SU-DHL-6 (cell line): ENCODE measurements at regions not wholly inside any gene's neighbourhood (a gene's known extent, or its start where the extent isn't known, plus 50 kb on each side); places are given as distances from the start of the nearest gene placed in this dataset.

Experiments
- H2AFZ ChIP-seq: fragments of 200-600 bp; sonication (generic); 2 replicates; pipeline ENCODE4 v1.6.1; 2014; ENCODE audit warnings: low read depth, mild to moderate bottlenecking, moderate library complexity, mixed read lengths, antibody characterized with exemption, low read length; ENCODE audit not compliant: severe bottlenecking
- H3F3A ChIP-seq: fragments of 200-600 bp; shearing (Covaris generic); 2 replicates; pipeline ENCODE4 v1.6.0; 2016; ENCODE audit warnings: antibody characterized with exemption, mild to moderate bottlenecking; ENCODE audit not compliant: insufficient read depth
- H3K27ac ChIP-seq: fragments of 200-600 bp; sonication (generic); 2 replicates; pipeline ENCODE4 v1.5.1; 2016; ENCODE audit warnings: low read depth, mild to moderate bottlenecking, low read length, moderate library complexity, mixed read lengths
- H3K27me3 ChIP-seq: fragments of 200-600 bp; sonication (generic), shearing (Covaris generic); 2 replicates; pipeline ENCODE4 v1.6.0; 2014; ENCODE audit warnings: mild to moderate bottlenecking, low read length
- H3K36me3 ChIP-seq: fragments of 200-600 bp; sonication (generic); 2 replicates; pipeline ENCODE4 v1.6.1; 2014; ENCODE audit warnings: mild to moderate bottlenecking, low read length, mixed read lengths
- H3K4me2 ChIP-seq: fragments of 300-600, 200-600 bp; shearing (Covaris generic), sonication (generic); 2 replicates; pipeline ENCODE4 v1.6.0; 2014; ENCODE audit warnings: low read length, low read depth, mild to moderate bottlenecking; ENCODE audit not compliant: poor library complexity, severe bottlenecking
- H3K4me3 ChIP-seq: fragments of 200-600 bp; sonication (generic); 2 replicates; pipeline ENCODE4 v1.5.1; 2014; ENCODE audit warnings: antibody characterized with exemption, low read length, mild to moderate bottlenecking, mixed read lengths; ENCODE audit not compliant: insufficient read depth, poor library complexity, severe bottlenecking
- H3K79me2 ChIP-seq: fragments of 200-600 bp; sonication (generic); 2 replicates; pipeline ENCODE4 v1.6.1; 2014; ENCODE audit warnings: mild to moderate bottlenecking, low read length, moderate library complexity; ENCODE audit not compliant: insufficient read depth
- H3K9ac ChIP-seq: fragments of 200-600 bp; sonication (generic); 2 replicates; pipeline ENCODE4 v1.7.0; 2014; ENCODE audit warnings: mild to moderate bottlenecking, low read length
- H3K9me2 ChIP-seq: fragments of 200-600 bp; sonication (generic); replicated peaks from 2 replicates; pipeline ENCODE4 v1.6.1; 2014; ENCODE audit warnings: low read length; ENCODE audit not compliant: insufficient read depth
- H3K9me3 ChIP-seq: fragments of 200-600 bp; sonication (generic); 2 replicates; pipeline ENCODE4 v1.6.1; 2014; ENCODE audit warnings: low read length, mixed read lengths; ENCODE audit not compliant: insufficient read depth
- H4K20me1 ChIP-seq: fragments of 200-600 bp; sonication (generic); 2 replicates; pipeline ENCODE4 v1.6.1; 2014; ENCODE audit warnings: low read depth, mild to moderate bottlenecking, antibody characterized with exemption, low read length, moderate library complexity, mixed read lengths
- CTCF ChIP-seq: fragments of 200-600 bp; sonication (generic); IDR thresholded peaks from one replicate; pipeline ENCODE4 v1.5.1; 2017; ENCODE audit warnings: antibody characterized with exemption, mild to moderate bottlenecking, low read length, moderate library complexity; ENCODE audit not compliant: insufficient read depth, poor library complexity, severe bottlenecking
- EZH2phosphoT487 ChIP-seq: fragments of 200-600 bp; sonication (generic), shearing (Covaris generic); conservative IDR thresholded peaks from 2 replicates; pipeline ENCODE4 v1.6.1; 2018; ENCODE audit warnings: mild to moderate bottlenecking, antibody characterized with exemption, low read length, moderate library complexity, mixed read lengths

- no peak overlapping the region for H3K4me2 ChIP-seq
- no peaks in the 10 kb centered on the region for H3F3A ChIP-seq
- H3K9me3 ChIP-seq, result no peaks in the 10 kb centered on the region
- no peaks in the 10 kb centered on the region for H3K36me3 ChIP-seq
- no peak overlapping the region for H2AFZ ChIP-seq
- TF ChIP-seq CTCF (no peak), EZH2phosphoT487 (no peak)
- H3K27me3 ChIP-seq, result no peaks in the 10 kb centered on the region
- H3K4me3 ChIP-seq, result no peak overlapping the region
- no peak overlapping the region for H3K27ac ChIP-seq
- no peaks in the 10 kb centered on the region for H3K79me2 ChIP-seq
- H3K9me2 ChIP-seq, result no peaks in the 10 kb centered on the region
- H3K9ac ChIP-seq, result no peak overlapping the region
- no peaks in the 10 kb centered on the region for H4K20me1 ChIP-seq
These were observed 163.2 kb upstream of the TSHZ2 start for GRCh38 chr20:52809003-52809402.

GRCh38 chr20:52806918-52807317, 165.2 kb upstream of the TSHZ2 start:
- Histone ChIP-seq H3K4me2 (no peak overlapping the region), H3K9me3 (no peaks in the 10 kb centered on the region), H3K36me3 (no peaks in the 10 kb centered on the region), H3K9me2 (no peaks in the 10 kb centered on the region), H3F3A (no peaks in the 10 kb centered on the region), H3K27me3 (no peaks in the 10 kb centered on the region), H3K4me3 (no peak overlapping the region), H4K20me1 (no peaks in the 10 kb centered on the region), H3K9ac (no peak overlapping the region), H2AFZ (no peak overlapping the region), H3K79me2 (no peaks in the 10 kb centered on the region), H3K27ac (no peak overlapping the region)
- TF ChIP-seq EZH2phosphoT487 (no peak), CTCF (no peak)

GRCh38 chr20:52805843-52806242, 166.3 kb upstream of the TSHZ2 start:
- Histone ChIP-seq H3K4me3 (no peak overlapping the region), H3K27me3 (no peaks in the 10 kb centered on the region), H3K9me2 (no peaks in the 10 kb centered on the region), H3K27ac (no peak overlapping the region), H3K9me3 (no peaks in the 10 kb centered on the region), H3K79me2 (no peaks in the 10 kb centered on the region), H3K4me2 (no peak overlapping the region), H3K36me3 (no peaks in the 10 kb centered on the region), H4K20me1 (no peaks in the 10 kb centered on the region), H3F3A (no peaks in the 10 kb centered on the region), H3K9ac (no peak overlapping the region), H2AFZ (no peak overlapping the region)
- TF ChIP-seq EZH2phosphoT487 (no peak), CTCF (no peak)

- Histone ChIP-seq H4K20me1 (no peaks in the 10 kb centered on the region), H3K9me3 (no peaks in the 10 kb centered on the region), H3K36me3 (no peaks in the 10 kb centered on the region), H2AFZ (no peak overlapping the region), H3K27me3 (no peaks in the 10 kb centered on the region), H3K27ac (no peak overlapping the region), H3K9me2 (no peaks in the 10 kb centered on the region), H3F3A (no peaks in the 10 kb centered on the region), H3K79me2 (no peaks in the 10 kb centered on the region), H3K4me3 (no peak overlapping the region), H3K9ac (no peak overlapping the region), H3K4me2 (no peak overlapping the region)
- no peak for TF ChIP-seq EZH2phosphoT487
- no peak for TF ChIP-seq CTCF
These were observed 166.9 kb upstream of the TSHZ2 start for GRCh38 chr20:52805296-52805571.
